ENCODE measurements at regions not wholly inside any gene's neighbourhood (a gene's known extent, or its start where the extent isn't known, plus 50 kb on each side); places are given as distances from the start of the nearest gene placed in this dataset.
"Not testable (repeated sequence)": the region's sequence is repeated elsewhere in the genome, so short reads cannot be mapped to it uniquely, and the experiment has no call there.

GRCh38 chr7:45269192-45269591, 111.6 kb downstream of the RAMP3 start:
- TF ChIP-seq CTCF (IDR thresholded peaks at IDR 0.05), result no peak
- Histone ChIP-seq H3K27ac (ENCODE audit: low read length) (no peak overlapping the region), H3K9me3 (ENCODE audit: control insufficient read depth, insufficient read depth, low read length) (no peaks in the 10 kb centered on the region), H3K4me1 (ENCODE audit: control insufficient read depth, insufficient read depth, low read length) (no peaks in the 10 kb centered on the region), H3K4me3 (ENCODE audit: low read length) (no peak overlapping the region), H3K27me3 (ENCODE audit: control insufficient read depth, insufficient read depth, low read length) (no peaks in the 10 kb centered on the region), H3K36me3 (ENCODE audit: control insufficient read depth, insufficient read depth, low read length) (no peaks in the 10 kb centered on the region)
- Mint-ChIP-seq H3K9me3 (no peaks in the 10 kb centered on the region), H3K36me3 (no peaks in the 10 kb centered on the region), H3K27me3 (ENCODE audit: low read depth in 2 of 2) (peaks cover 13 to 23% of the 10 kb centered on the region in 2 donors), H3K27ac (no peak overlapping the region), H3K4me3 (no peak overlapping the region), H3K4me1 (no peaks in the 10 kb centered on the region)
- WGBS (ENCODE audit: insufficient coverage), result 83% methylated on average over 2 of the region's 2 CpGs
- no peak for DNase-seq
- intact Hi-C loops (cut with micrococcal nuclease), result no loop called here
- ATAC-seq, result no peak

DNA sequence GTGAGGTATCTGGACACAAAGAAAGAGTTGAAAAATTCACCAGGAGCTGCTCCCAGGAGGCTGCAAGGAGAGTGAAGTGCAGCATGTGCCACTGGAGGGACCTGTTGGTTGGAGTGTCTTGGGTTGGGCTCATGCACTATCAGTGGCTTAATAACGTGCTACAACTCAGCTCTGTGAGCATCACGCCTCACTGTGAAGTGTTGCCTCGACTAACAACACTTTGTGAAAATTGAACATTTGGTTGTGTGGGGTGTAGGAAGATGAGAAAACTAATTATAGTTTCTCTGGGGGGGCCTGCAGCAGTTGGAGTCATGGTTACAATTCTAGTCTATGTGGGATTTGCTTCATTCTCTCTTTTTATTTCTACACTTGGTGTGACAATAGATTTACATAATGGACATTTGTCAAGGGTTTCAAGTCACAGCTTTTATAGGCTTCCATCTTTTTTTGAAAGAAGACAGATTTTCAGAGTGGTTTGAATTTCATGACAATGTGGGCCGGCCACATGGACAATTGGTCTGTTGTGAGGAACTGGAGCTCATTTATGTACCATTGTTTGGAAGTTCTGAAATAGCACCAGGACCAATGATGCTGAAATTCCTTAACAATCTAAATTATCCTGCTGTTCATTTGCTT, 121.3 kb downstream of the RAMP3 start:
- no peak for TF ChIP-seq CTCF (IDR thresholded peaks at IDR 0.05)

DNA sequence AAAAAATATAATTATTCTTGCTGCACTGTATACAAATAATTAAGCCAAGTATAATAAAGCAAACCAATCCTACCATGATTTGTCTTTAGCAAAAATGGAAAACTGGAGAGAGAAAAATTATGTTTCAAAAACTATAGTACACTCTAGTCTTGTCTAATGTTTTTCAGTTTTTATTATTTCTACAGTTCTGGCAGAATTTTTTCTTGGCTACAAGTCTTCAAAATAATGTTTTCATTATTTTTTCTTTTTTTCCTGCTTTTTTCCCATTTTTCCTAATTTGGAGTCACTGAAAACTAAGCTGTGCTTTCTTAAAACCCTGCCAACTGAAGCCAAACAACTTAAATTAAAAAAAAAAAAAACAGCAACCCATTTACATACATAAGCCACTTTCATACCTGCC, 132.0 kb downstream of the RAMP3 start:
- peaks cover 17 to 19% of the 10 kb centered on the region in 2 donors for H3K27me3 Mint-ChIP-seq (ENCODE audit: low read depth in 2 of 2)
- H3K27ac ChIP-seq (ENCODE audit: low read length); H3K4me1 Mint-ChIP-seq; H3K27ac Mint-ChIP-seq; H3K4me3 Mint-ChIP-seq; H3K4me3 ChIP-seq (ENCODE audit: low read length); DNase-seq; H3K9me3 Mint-ChIP-seq; H3K27me3 ChIP-seq (ENCODE audit: control insufficient read depth, insufficient read depth, low read length); ATAC-seq; H3K9me3 ChIP-seq (ENCODE audit: control insufficient read depth, insufficient read depth, low read length); H3K36me3 Mint-ChIP-seq; intact Hi-C loops (cut with micrococcal nuclease); H3K4me1 ChIP-seq (ENCODE audit: control insufficient read depth, insufficient read depth, low read length); H3K36me3 ChIP-seq (ENCODE audit: control insufficient read depth, insufficient read depth, low read length): not testable (repeated sequence)

More for the DNA sequence above, 121.3 kb downstream of the RAMP3 start:
- no peak for DNase-seq
- no peak for ATAC-seq
- intact Hi-C loops (cut with micrococcal nuclease), result no loop called here
- no peaks in the 10 kb centered on the region for H3K4me1 Mint-ChIP-seq
- no peak overlapping the region for H3K27ac Mint-ChIP-seq
- no peaks in the 10 kb centered on the region for H3K9me3 ChIP-seq (ENCODE audit: control insufficient read depth, insufficient read depth, low read length)
- peaks cover 28 to 67% of the 10 kb centered on the region in 2 donors for H3K27me3 Mint-ChIP-seq (ENCODE audit: low read depth in 2 of 2)
- no peak overlapping the region for H3K4me3 Mint-ChIP-seq
- H3K36me3 ChIP-seq (ENCODE audit: control insufficient read depth, insufficient read depth, low read length), result no peaks in the 10 kb centered on the region
- H3K9me3 Mint-ChIP-seq, result no peaks in the 10 kb centered on the region
- no peaks in the 10 kb centered on the region for H3K4me1 ChIP-seq (ENCODE audit: control insufficient read depth, insufficient read depth, low read length)
- no peaks in the 10 kb centered on the region for H3K36me3 Mint-ChIP-seq
- no peak overlapping the region for H3K27ac ChIP-seq (ENCODE audit: low read length)
- peaks cover 4% of the 10 kb centered on the region for H3K27me3 ChIP-seq (ENCODE audit: control insufficient read depth, insufficient read depth, low read length)
- H3K4me3 ChIP-seq (ENCODE audit: low read length), result no peak overlapping the region
- WGBS (ENCODE audit: insufficient coverage), result 68% methylated on average over 4 of the region's 4 CpGs

- Mint-ChIP-seq H3K27ac (no peak overlapping the region), H3K9me3 (no peaks in the 10 kb centered on the region), H3K36me3 (no peaks in the 10 kb centered on the region), H3K4me1 (peaks cover 9 to 10% of the 10 kb centered on the region in 2 donors), H3K4me3 (no peak overlapping the region), H3K27me3 (ENCODE audit: low read depth in 2 of 2) (peaks cover 19 to 21% of the 10 kb centered on the region in 2 donors)
- Histone ChIP-seq H3K4me3 (ENCODE audit: low read length) (no peak overlapping the region), H3K4me1 (ENCODE audit: control insufficient read depth, insufficient read depth, low read length) (no peaks in the 10 kb centered on the region), H3K9me3 (ENCODE audit: control insufficient read depth, insufficient read depth, low read length) (no peaks in the 10 kb centered on the region), H3K27me3 (ENCODE audit: control insufficient read depth, insufficient read depth, low read length) (peaks cover 5% of the 10 kb centered on the region), H3K27ac (ENCODE audit: low read length) (no peak overlapping the region), H3K36me3 (ENCODE audit: control insufficient read depth, insufficient read depth, low read length) (no peaks in the 10 kb centered on the region)
- no peak for TF ChIP-seq CTCF (IDR thresholded peaks at IDR 0.05)
- ATAC-seq, result no peak
- DNase-seq, result no peak
- 71% methylated on average over 3 of the region's 3 CpGs for WGBS (ENCODE audit: insufficient coverage)
- intact Hi-C loops (cut with micrococcal nuclease), result no loop called here
Observed at GRCh38 chr7:45290880-45291279, 133.3 kb downstream of the RAMP3 start.

Data from natural killer cell (primary cell).